ENCODE measurements at regions not wholly inside any gene's neighbourhood (a gene's known extent, or its start where the extent isn't known, plus 50 kb on each side); places are given as distances from the start of the nearest gene placed in this dataset.

GRCh38 chr3:182702216-182702615, 91.1 kb upstream of the ATP11B start:
- Histone ChIP-seq H3K27ac (replicated peaks in 1 of 4) (no peak overlapping the region), H3K27me3 (peaks cover 0 to 4% (median 0%) of the 10 kb centered on the region in 4 donors), H3K36me3 (no peaks in the 10 kb centered on the region), H3K4me1 (no peaks in the 10 kb centered on the region), H3K9me3 (no peaks in the 10 kb centered on the region), H3K4me3 (no peak overlapping the region)
- intact Hi-C loops (cut with DNase I) = no loop called here
- TF ChIP-seq CTCF (IDR thresholded peaks at IDR 0.05) (no peak), EP300 (IDR thresholded peaks at IDR 0.05) (no peak), POLR2A (IDR thresholded peaks at IDR 0.05; ENCODE audit: low read depth) (no peak), POLR2AphosphoS5 (IDR thresholded peaks at IDR 0.05) (no peak)
- WGBS = 31% methylated on average over 1 of the region's 1 CpG
- no peak for DNase-seq (ENCODE audit: extremely low spot score)

GRCh38 chr3:182703233-182703632, 90.1 kb upstream of the ATP11B start:
- H3K4me3 ChIP-seq = no peak overlapping the region
- H3K4me1 ChIP-seq = no peaks in the 10 kb centered on the region
- 78% methylated on average over 2 of the region's 2 CpGs for WGBS
- DNase-seq (ENCODE audit: extremely low spot score) = no peak
- no peaks in the 10 kb centered on the region for H3K36me3 ChIP-seq
- no peaks in the 10 kb centered on the region for H3K9me3 ChIP-seq
- peaks cover 0 to 4% (median 0%) of the 10 kb centered on the region in 4 donors for H3K27me3 ChIP-seq
- H3K27ac ChIP-seq (replicated peaks in 1 of 4) = no peak overlapping the region
- intact Hi-C loops (cut with DNase I) = no loop called here
- TF ChIP-seq POLR2AphosphoS5 (IDR thresholded peaks at IDR 0.05) (no peak), EP300 (IDR thresholded peaks at IDR 0.05) (no peak), CTCF (IDR thresholded peaks at IDR 0.05) (no peak), POLR2A (IDR thresholded peaks at IDR 0.05; ENCODE audit: low read depth) (no peak)

GRCh38 chr3:182704926-182705325, 88.4 kb upstream of the ATP11B start:
- intact Hi-C loops (cut with DNase I) = no loop called here
- Histone ChIP-seq H3K27ac (replicated peaks in 1 of 4) (no peak overlapping the region), H3K4me3 (no peak overlapping the region), H3K9me3 (no peaks in the 10 kb centered on the region), H3K4me1 (no peaks in the 10 kb centered on the region), H3K27me3 (peaks cover 0 to 4% (median 0%) of the 10 kb centered on the region in 4 donors), H3K36me3 (no peaks in the 10 kb centered on the region)
- no peak for DNase-seq (ENCODE audit: extremely low spot score)
- TF ChIP-seq POLR2A (IDR thresholded peaks at IDR 0.05; ENCODE audit: low read depth) (no peak), EP300 (IDR thresholded peaks at IDR 0.05) (no peak), CTCF (IDR thresholded peaks at IDR 0.05) (no peak), POLR2AphosphoS5 (IDR thresholded peaks at IDR 0.05) (no peak)
- WGBS = 77% methylated on average over 4 of the region's 4 CpGs

- H3K9me3 ChIP-seq = no peaks in the 10 kb centered on the region
- no peaks in the 10 kb centered on the region for H3K36me3 ChIP-seq
- H3K4me1 ChIP-seq = no peaks in the 10 kb centered on the region
- no peak for TF ChIP-seq CTCF (IDR thresholded peaks at IDR 0.05)
- TF ChIP-seq POLR2AphosphoS5 (IDR thresholded peaks at IDR 0.05) = no peak
- TF ChIP-seq POLR2A (IDR thresholded peaks at IDR 0.05; ENCODE audit: low read depth) = no peak
- TF ChIP-seq EP300 (IDR thresholded peaks at IDR 0.05) = no peak
- WGBS = 44% methylated on average over 1 of the region's 1 CpG
- no peak overlapping the region for H3K4me3 ChIP-seq
- intact Hi-C loops (cut with DNase I) = no loop called here
- peaks cover 0 to under 1% (median 0%) of the 10 kb centered on the region in 4 donors for H3K27me3 ChIP-seq
- DNase-seq (ENCODE audit: extremely low spot score) = no peak
- no peak overlapping the region for H3K27ac ChIP-seq (replicated peaks in 1 of 4)
These were observed 84.5 kb upstream of the ATP11B start for GRCh38 chr3:182708810-182709209.

GRCh38 chr3:182709306-182709705, 84.0 kb upstream of the ATP11B start:
- intact Hi-C loops (cut with DNase I) = no loop called here
- H3K27ac ChIP-seq (replicated peaks in 1 of 4) = no peak overlapping the region
- H3K4me3 ChIP-seq = no peak overlapping the region
- no peaks in the 10 kb centered on the region for H3K36me3 ChIP-seq
- DNase-seq (ENCODE audit: extremely low spot score) = no peak
- TF ChIP-seq CTCF (IDR thresholded peaks at IDR 0.05) (no peak), EP300 (IDR thresholded peaks at IDR 0.05) (no peak), POLR2AphosphoS5 (IDR thresholded peaks at IDR 0.05) (no peak), POLR2A (IDR thresholded peaks at IDR 0.05; ENCODE audit: low read depth) (no peak)
- H3K27me3 ChIP-seq = no peaks in the 10 kb centered on the region
- 90% methylated on average over 6 of the region's 6 CpGs for WGBS
- H3K9me3 ChIP-seq = no peaks in the 10 kb centered on the region
- no peaks in the 10 kb centered on the region for H3K4me1 ChIP-seq

All from esophagus muscularis mucosa (tissue), 4 donors.